22Rv1 (cell line): ENCODE measurements at regions not wholly inside any gene's neighbourhood (a gene's known extent, or its start where the extent isn't known, plus 50 kb on each side); places are given as distances from the start of the nearest gene placed in this dataset.

ENCODE experiments used
- CTCF ChIP-seq: fragments of 450-650 bp; IDR thresholded peaks from 2 replicates; pipeline ENCODE4 v1.5.1; 2017; ENCODE audit warnings: mild to moderate bottlenecking
- ZFX ChIP-seq: fragments of 450-650 bp; IDR thresholded peaks from 2 replicates; pipeline ENCODE4 v1.6.1; 2017; ENCODE audit warnings: antibody characterized with exemption, borderline replicate concordance

DNA sequence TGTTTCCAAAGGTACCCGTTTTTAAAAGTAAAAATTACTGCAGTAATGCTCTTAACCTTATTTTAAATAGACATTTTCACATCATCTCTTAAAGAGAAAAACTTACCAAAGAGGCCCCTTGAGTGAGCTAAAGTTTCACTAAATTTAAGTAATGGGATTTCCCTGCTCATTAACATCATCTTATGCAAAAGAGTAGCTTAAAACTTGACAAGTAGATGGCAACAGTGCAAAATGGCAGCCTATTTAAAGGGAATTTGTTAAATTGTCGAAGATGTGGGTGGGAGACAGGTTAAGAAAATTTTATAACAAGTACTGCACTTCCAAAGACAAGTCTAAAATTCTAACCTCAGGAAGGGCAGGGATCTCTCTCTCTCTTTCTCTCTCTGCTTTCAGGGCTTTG, 271.7 kb upstream of the LDB2 start:
- TF ChIP-seq CTCF: no peak
- TF ChIP-seq ZFX: no peak
